ENCODE measurements at regions not wholly inside any gene's neighbourhood (a gene's known extent, or its start where the extent isn't known, plus 50 kb on each side); places are given as distances from the start of the nearest gene placed in this dataset.
"Not testable (repeated sequence)": the region's sequence is repeated elsewhere in the genome, so short reads cannot be mapped to it uniquely, and the experiment has no call there.

- H3K27ac ChIP-seq: no peak overlapping the region
- no peak for TF ChIP-seq ZFX (IDR thresholded peaks at IDR 0.05; ENCODE audit: borderline replicate concordance)
- TF ChIP-seq CTCF (IDR thresholded peaks at IDR 0.05): no peak
Observed at GRCh38 chr11:121901886-121902285, 214.1 kb downstream of the BLID start.

- not testable (repeated sequence) for H3K27ac ChIP-seq
Observed at GRCh38 chr11:121901417-121901816, 214.6 kb downstream of the BLID start.

- TF ChIP-seq ZFX (IDR thresholded peaks at IDR 0.05; ENCODE audit: borderline replicate concordance) (no peak), CTCF (IDR thresholded peaks at IDR 0.05) (no peak)
- H3K27ac ChIP-seq: no peak overlapping the region
Observed at GRCh38 chr11:121899520-121899919, 216.5 kb downstream of the BLID start.

- TF ChIP-seq CTCF (IDR thresholded peaks at IDR 0.05) (no peak), ZFX (IDR thresholded peaks at IDR 0.05; ENCODE audit: borderline replicate concordance) (no peak)
- H3K27ac ChIP-seq: no peak overlapping the region
Observed at GRCh38 chr11:121898903-121899302, 217.1 kb downstream of the BLID start.

GRCh38 chr11:121895919-121896318 lies 220.1 kb downstream of the BLID start:
- TF ChIP-seq ZFX (IDR thresholded peaks at IDR 0.05; ENCODE audit: borderline replicate concordance) (no peak), CTCF (IDR thresholded peaks at IDR 0.05) (no peak)
- no peak overlapping the region for H3K27ac ChIP-seq

GRCh38 chr11:121894581-121894980 lies 221.4 kb downstream of the BLID start:
- TF ChIP-seq ZFX (IDR thresholded peaks at IDR 0.05; ENCODE audit: borderline replicate concordance): no peak
- TF ChIP-seq CTCF (IDR thresholded peaks at IDR 0.05): no peak

GRCh38 chr11:121892863-121893262 lies 223.2 kb downstream of the BLID start:
- H3K27ac ChIP-seq: no peak overlapping the region

More at GRCh38 chr11:121894581-121894980, 221.4 kb downstream of the BLID start:
- no peak overlapping the region for H3K27ac ChIP-seq

More at GRCh38 chr11:121892863-121893262, 223.2 kb downstream of the BLID start:
- no peak for TF ChIP-seq CTCF (IDR thresholded peaks at IDR 0.05)
- TF ChIP-seq ZFX (IDR thresholded peaks at IDR 0.05; ENCODE audit: borderline replicate concordance): no peak

Data from 22Rv1 (cell line).